GM23248 (cell line): ENCODE measurements at regions not wholly inside any gene's neighbourhood (a gene's known extent, or its start where the extent isn't known, plus 50 kb on each side); places are given as distances from the start of the nearest gene placed in this dataset.

Source experiments
- DNase-seq: peaks from one replicate; pipeline ENCODE4 v3.0.0-alpha.2; 2015
- H2AFZ ChIP-seq: fragments of 200-600 bp; sonication (generic); 2 replicates; pipeline ENCODE4 v1.6.1; 2016; ENCODE audit warnings: antibody characterized with exemption
- H3F3A ChIP-seq: fragments of 200-600 bp; sonication (generic); 2 replicates; pipeline ENCODE4 v1.6.1; 2016; ENCODE audit warnings: mild to moderate bottlenecking, antibody characterized with exemption, mixed run types; ENCODE audit not compliant: insufficient read depth
- H3K27ac ChIP-seq: fragments of 200-600 bp; sonication (generic); 2 replicates; pipeline ENCODE4 v1.5.1; 2016; ENCODE audit warnings: mild to moderate bottlenecking
- H3K27me3 ChIP-seq: fragments of 200-600 bp; sonication (generic); replicated peaks from 2 replicates; pipeline ENCODE4 v1.6.1; 2016; ENCODE audit warnings: mild to moderate bottlenecking; ENCODE audit not compliant: insufficient read depth
- H3K36me3 ChIP-seq: fragments of 200-600 bp; sonication (generic); 2 replicates; pipeline ENCODE4 v1.6.1; 2016; ENCODE audit warnings: low read depth, mild to moderate bottlenecking
- H3K4me1 ChIP-seq: fragments of 200-600 bp; sonication (generic); 2 replicates; pipeline ENCODE4 v1.6.1; 2016; ENCODE audit warnings: mild to moderate bottlenecking; ENCODE audit not compliant: insufficient read depth
- H3K4me2 ChIP-seq: fragments of 200-600 bp; sonication (generic); one replicate; pipeline ENCODE4 v1.6.1; 2016; ENCODE audit warnings: mild to moderate bottlenecking; ENCODE audit not compliant: unreplicated experiment
- H3K4me3 ChIP-seq: fragments of 200-600 bp; sonication (generic); 2 replicates; pipeline ENCODE4 v1.5.1; 2016; ENCODE audit warnings: mild to moderate bottlenecking
- H3K79me2 ChIP-seq: fragments of 200-600 bp; sonication (generic); 2 replicates; pipeline ENCODE4 v1.6.1; 2016; ENCODE audit warnings: mild to moderate bottlenecking; ENCODE audit not compliant: insufficient read depth
- H3K9ac ChIP-seq: fragments of 200-600 bp; sonication (generic); 2 replicates; pipeline ENCODE4 v1.6.1; 2016; ENCODE audit warnings: mild to moderate bottlenecking
- H3K9me2 ChIP-seq: fragments of 200-600 bp; sonication (generic); 2 replicates; pipeline ENCODE4 v1.6.1; 2016; ENCODE audit warnings: mixed run types, mild to moderate bottlenecking, moderate library complexity; ENCODE audit not compliant: insufficient read depth
- H3K9me3 ChIP-seq: fragments of 200-600 bp; sonication (generic); one replicate; pipeline ENCODE4 v1.6.1; 2017; ENCODE audit warnings: low read depth
- H4K20me1 ChIP-seq: fragments of 200-600 bp; sonication (generic); 2 replicates; pipeline ENCODE4 v1.6.0; 2016; ENCODE audit not compliant: insufficient read depth
- EZH2 ChIP-seq: fragments of 200-600 bp; sonication (generic); IDR thresholded peaks from 2 replicates; pipeline ENCODE4 v1.6.1; 2018; ENCODE audit warnings: antibody characterized with exemption, mild to moderate bottlenecking; ENCODE audit not compliant: insufficient read depth, poor library complexity, severe bottlenecking
- EZH2phosphoT487 ChIP-seq: fragments of 200-600 bp; sonication (generic); IDR thresholded peaks from 2 replicates; pipeline ENCODE4 v1.6.1; 2018; ENCODE audit warnings: antibody characterized with exemption, moderate library complexity, mild to moderate bottlenecking, low read depth; ENCODE audit not compliant: insufficient read depth
- WGBS, 2 experiments: methylation state at CpG; one replicate each; pipeline ENCODE4 v1.1.6; 2015 to 2017; ENCODE audit warnings: low lambda C conversion rate in 2 of 2, low coverage in 1 of 2; ENCODE audit errors: missing lambda C conversion rate in 2 of 2; 5-methylcytosine and 5-hydroxymethylcytosine counted together
- in situ Hi-C: fragments of 300-500 bp; cut with MboI; formaldehyde crosslinking; loops from 2 replicates; pipeline ENCODE4 v1.15.0; 2020

GRCh38 chr17:34445101-34445500 is 82.1 kb upstream of the CCL1 start:
- no peak for DNase-seq
- no peaks in the 10 kb centered on the region for H3F3A ChIP-seq
- H3K9me2 ChIP-seq = no peaks in the 10 kb centered on the region
- TF ChIP-seq EZH2 (no peak), EZH2phosphoT487 (no peak)
- no peaks in the 10 kb centered on the region for H3K36me3 ChIP-seq
- in situ Hi-C loops = no loop called here
- no peaks in the 10 kb centered on the region for H3K9me3 ChIP-seq
- no peaks in the 10 kb centered on the region for H4K20me1 ChIP-seq
- no peaks in the 10 kb centered on the region; the same call in none of the 2 replicates for H3K27me3 ChIP-seq
- no peaks in the 10 kb centered on the region for H3K4me1 ChIP-seq
- H3K4me2 ChIP-seq = no peak overlapping the region
- no peak overlapping the region for H3K9ac ChIP-seq
- 34 to 55% methylated on average over 3 to 9 of the region's 9 CpGs for WGBS, 2 experiments
- H3K79me2 ChIP-seq = no peaks in the 10 kb centered on the region
- H3K27ac ChIP-seq = no peak overlapping the region
- no peak overlapping the region for H2AFZ ChIP-seq
- no peak overlapping the region for H3K4me3 ChIP-seq

GRCh38 chr17:34443619-34444469 is 80.8 kb upstream of the CCL1 start:
- Histone ChIP-seq H3K4me1 (no peaks in the 10 kb centered on the region), H3K27me3 (no peaks in the 10 kb centered on the region; the same call in 1 of the 2 replicates), H3F3A (no peaks in the 10 kb centered on the region), H3K36me3 (no peaks in the 10 kb centered on the region), H3K9me2 (no peaks in the 10 kb centered on the region), H3K79me2 (no peaks in the 10 kb centered on the region), H3K27ac (no peak overlapping the region), H3K9me3 (no peaks in the 10 kb centered on the region), H3K4me3 (no peak overlapping the region), H3K9ac (no peak overlapping the region), H4K20me1 (no peaks in the 10 kb centered on the region), H2AFZ (no peak overlapping the region), H3K4me2 (no peak overlapping the region)
- no peak for DNase-seq
- TF ChIP-seq EZH2 (no peak), EZH2phosphoT487 (no peak)
- WGBS, 2 experiments = 9 to 15% methylated on average over 12 of the region's 12 CpGs
- in situ Hi-C loops = no loop called here

- H3K9me2 ChIP-seq = no peaks in the 10 kb centered on the region
- no peaks in the 10 kb centered on the region for H3K9me3 ChIP-seq
- H4K20me1 ChIP-seq = no peaks in the 10 kb centered on the region
- no peak for DNase-seq
- H3K27ac ChIP-seq = no peak overlapping the region
- no peaks in the 10 kb centered on the region for H3K36me3 ChIP-seq
- H3K79me2 ChIP-seq = no peaks in the 10 kb centered on the region
- no peaks in the 10 kb centered on the region for H3F3A ChIP-seq
- no peaks in the 10 kb centered on the region for H3K4me1 ChIP-seq
- in situ Hi-C loops = no loop called here
- no peak overlapping the region for H2AFZ ChIP-seq
- no peaks in the 10 kb centered on the region; the same call in 1 of the 2 replicates for H3K27me3 ChIP-seq
- H3K9ac ChIP-seq = no peak overlapping the region
- H3K4me3 ChIP-seq = no peak overlapping the region
- no peak overlapping the region for H3K4me2 ChIP-seq
- TF ChIP-seq EZH2phosphoT487 = no peak
- no peak for TF ChIP-seq EZH2
- 31 to 34% methylated on average over 8 to 10 of the region's 10 CpGs for WGBS, 2 experiments
Measured at GRCh38 chr17:34442387-34443111, 79.5 kb upstream of the CCL1 start.

- H3K4me3 ChIP-seq = no peak overlapping the region
- H3K27ac ChIP-seq = no peak overlapping the region
- H3K36me3 ChIP-seq = no peaks in the 10 kb centered on the region
- no peaks in the 10 kb centered on the region for H3K9me3 ChIP-seq
- H3K9me2 ChIP-seq = no peaks in the 10 kb centered on the region
- WGBS, 2 experiments = 49 to 57% methylated on average over 8 of the region's 8 CpGs
- H3K9ac ChIP-seq = no peak overlapping the region
- no peaks in the 10 kb centered on the region for H3K4me1 ChIP-seq
- peaks cover 6% of the 10 kb centered on the region; the same call in 1 of the 2 replicates for H3K27me3 ChIP-seq
- no peaks in the 10 kb centered on the region for H4K20me1 ChIP-seq
- no peak overlapping the region for H3K4me2 ChIP-seq
- H3F3A ChIP-seq = no peaks in the 10 kb centered on the region
- H3K79me2 ChIP-seq = no peaks in the 10 kb centered on the region
- no peak overlapping the region for H2AFZ ChIP-seq
- in situ Hi-C loops = no loop called here
- no peak for TF ChIP-seq EZH2
- TF ChIP-seq EZH2phosphoT487 = no peak
- no peak for DNase-seq
Measured at GRCh38 chr17:34437188-34437587, 74.2 kb upstream of the CCL1 start.
